Karpas-422 (cell line): ENCODE measurements at regions not wholly inside any gene's neighbourhood (a gene's known extent, or its start where the extent isn't known, plus 50 kb on each side); places are given as distances from the start of the nearest gene placed in this dataset.

ENCODE experiments used
- DNase-seq: peaks from one replicate; pipeline ENCODE4 v3.0.0-alpha.2; 2015
- H2AFZ ChIP-seq: fragments of 200-600 bp; sonication (generic); 2 replicates; pipeline ENCODE4 v1.6.1; 2014; ENCODE audit warnings: antibody characterized with exemption, low read length, mixed read lengths
- H3K27ac ChIP-seq: fragments of 200-600 bp; sonication (generic); 2 replicates; pipeline ENCODE4 v1.5.1; 2014; ENCODE audit warnings: mild to moderate bottlenecking, low read length, moderate library complexity
- H3K27me3 ChIP-seq: fragments of 200-600 bp; sonication (generic); 2 replicates; pipeline ENCODE4 v1.6.1; 2014; ENCODE audit warnings: low read length, mixed read lengths
- H3K36me3 ChIP-seq: fragments of 200-600 bp; sonication (generic); 2 replicates; pipeline ENCODE4 v1.6.1; 2014; ENCODE audit warnings: low read length, mixed read lengths; ENCODE audit not compliant: insufficient read depth
- H3K4me1 ChIP-seq: fragments of 200-600 bp; sonication (generic); 2 replicates; pipeline ENCODE4 v1.6.1; 2014; ENCODE audit warnings: mild to moderate bottlenecking, low read length, mixed read lengths
- H3K4me2 ChIP-seq: fragments of 200-600 bp; sonication (generic); 2 replicates; pipeline ENCODE4 v1.6.1; 2014; ENCODE audit warnings: low read length, low read depth, mild to moderate bottlenecking; ENCODE audit not compliant: poor library complexity, severe bottlenecking
- H3K4me3 ChIP-seq: fragments of 200-600 bp; sonication (generic); 2 replicates; pipeline ENCODE4 v1.5.1; 2014; ENCODE audit warnings: mild to moderate bottlenecking, antibody characterized with exemption, low read length, mixed read lengths
- H3K79me2 ChIP-seq: fragments of 200-600 bp; sonication (generic); 2 replicates; pipeline ENCODE4 v1.6.1; 2014; ENCODE audit warnings: mild to moderate bottlenecking, low read length, mixed read lengths
- H3K9ac ChIP-seq: fragments of 200-600 bp; sonication (generic); 2 replicates; pipeline ENCODE4 v1.6.0; 2014; ENCODE audit warnings: low read length
- H3K9me2 ChIP-seq: fragments of 200-600 bp; sonication (generic), shearing (Covaris generic); replicated peaks from 2 replicates; pipeline ENCODE4 v1.6.0; 2014; ENCODE audit warnings: mild to moderate bottlenecking, low read length, moderate library complexity; ENCODE audit not compliant: insufficient read depth
- H3K9me3 ChIP-seq: fragments of 300-700, 200-600 bp; sonication (generic); 2 replicates; pipeline ENCODE4 v1.6.1; 2014; ENCODE audit warnings: low read length, mixed read lengths
- H4K20me1 ChIP-seq: fragments of 200-600 bp; sonication (generic); 2 replicates; pipeline ENCODE4 v1.6.1; 2014; ENCODE audit warnings: mild to moderate bottlenecking, antibody characterized with exemption, low read length, low read depth; ENCODE audit not compliant: insufficient read depth

DNA sequence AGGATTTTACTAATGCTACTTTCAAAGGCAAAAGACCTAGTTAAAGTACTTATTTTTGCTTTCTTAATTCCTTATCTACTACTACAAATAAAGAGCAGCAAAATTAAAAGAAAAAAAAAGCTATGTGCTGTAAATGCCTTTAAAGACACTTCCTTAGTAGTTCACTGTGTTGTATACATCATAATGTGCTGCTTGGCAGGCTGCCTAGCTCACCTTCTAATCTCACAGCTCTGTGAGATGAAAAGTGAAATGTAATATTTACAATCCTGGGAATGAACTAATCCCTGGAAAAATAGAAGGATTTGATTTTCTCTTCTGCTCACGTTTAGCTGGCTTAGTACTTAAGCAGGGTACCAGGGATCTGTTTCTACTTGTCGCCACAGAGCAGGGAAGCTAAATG is 184.4 kb upstream of the ALG10B start:
- H3K9me2 ChIP-seq, result no peaks in the 10 kb centered on the region
- no peak for DNase-seq
- no peak overlapping the region for H3K4me2 ChIP-seq
- H3K27ac ChIP-seq, result no peak overlapping the region
- no peaks in the 10 kb centered on the region for H3K79me2 ChIP-seq
- no peak overlapping the region for H3K4me3 ChIP-seq
- H3K36me3 ChIP-seq, result no peaks in the 10 kb centered on the region
- no peak overlapping the region for H2AFZ ChIP-seq
- no peaks in the 10 kb centered on the region for H3K4me1 ChIP-seq
- H4K20me1 ChIP-seq, result no peaks in the 10 kb centered on the region
- H3K9ac ChIP-seq, result no peak overlapping the region
- no peaks in the 10 kb centered on the region for H3K9me3 ChIP-seq
- no peaks in the 10 kb centered on the region for H3K27me3 ChIP-seq

DNA sequence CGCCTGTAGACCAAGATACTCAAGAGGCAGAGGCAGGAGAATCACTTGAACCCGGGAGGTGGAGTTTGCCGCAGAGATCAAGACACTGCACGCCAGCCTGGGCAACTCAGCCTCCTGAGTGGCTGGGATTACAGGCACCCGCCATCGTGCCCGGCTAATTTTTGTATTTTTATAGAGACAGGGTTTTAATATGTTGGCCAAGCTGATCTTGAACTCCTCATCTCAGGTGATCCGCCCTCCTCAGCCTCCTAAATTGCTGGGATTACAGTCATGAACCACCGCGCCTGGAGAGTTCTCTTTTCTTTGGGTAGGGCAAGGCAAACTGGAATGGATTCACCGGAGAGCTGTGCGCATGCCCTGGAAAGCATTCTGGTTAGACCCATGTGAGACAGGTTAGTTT is 179.3 kb upstream of the ALG10B start:
- Histone ChIP-seq H3K4me3 (no peak overlapping the region), H3K4me1 (no peaks in the 10 kb centered on the region), H4K20me1 (no peaks in the 10 kb centered on the region), H3K9me2 (no peaks in the 10 kb centered on the region), H3K79me2 (no peaks in the 10 kb centered on the region), H3K27ac (no peak overlapping the region), H3K27me3 (no peaks in the 10 kb centered on the region), H3K9me3 (no peaks in the 10 kb centered on the region), H3K4me2 (no peak overlapping the region), H2AFZ (no peak overlapping the region), H3K36me3 (no peaks in the 10 kb centered on the region), H3K9ac (no peak overlapping the region)
- no peak for DNase-seq

DNA sequence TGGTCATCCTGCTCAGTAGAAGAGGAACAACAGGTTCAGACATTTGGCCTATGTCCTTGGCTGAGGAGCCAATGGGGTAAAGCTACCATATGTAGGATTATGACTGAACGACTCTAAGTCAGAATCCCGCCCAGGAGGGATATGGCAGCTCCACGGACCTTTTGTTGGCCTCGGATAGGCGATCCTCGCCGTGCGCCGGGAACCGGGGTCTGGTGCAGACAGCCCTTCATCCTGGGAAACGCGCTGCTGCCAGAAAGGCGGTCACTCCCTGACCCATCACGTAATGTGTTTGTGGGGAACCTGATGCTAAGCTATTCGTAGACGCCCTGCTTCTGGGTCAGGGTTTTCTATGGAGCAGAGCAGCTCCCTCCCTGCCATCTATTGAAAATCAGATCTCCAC is 178.9 kb upstream of the ALG10B start:
- no peak overlapping the region for H3K4me3 ChIP-seq

GRCh38 chr12:38138225-38139221 is 178.1 kb upstream of the ALG10B start:
- peak; percentile 86 for DNase-seq
- Histone ChIP-seq H3K4me3 (no peak overlapping the region), H3K79me2 (no peaks in the 10 kb centered on the region)

More for the DNA sequence above, 178.9 kb upstream of the ALG10B start:
- Histone ChIP-seq H3K79me2 (no peaks in the 10 kb centered on the region), H3K4me2 (no peak overlapping the region), H3K9me3 (no peaks in the 10 kb centered on the region), H3K36me3 (no peaks in the 10 kb centered on the region), H4K20me1 (no peaks in the 10 kb centered on the region), H3K9ac (no peak overlapping the region), H3K4me1 (no peaks in the 10 kb centered on the region), H2AFZ (no peak overlapping the region), H3K27ac (no peak overlapping the region), H3K9me2 (no peaks in the 10 kb centered on the region), H3K27me3 (no peaks in the 10 kb centered on the region)
- no peak for DNase-seq

GRCh38 chr12:38139456-38139855 is 177.1 kb upstream of the ALG10B start:
- no peaks in the 10 kb centered on the region for H3K36me3 ChIP-seq
- no peak overlapping the region for H3K9ac ChIP-seq
- H3K79me2 ChIP-seq, result no peaks in the 10 kb centered on the region
- no peaks in the 10 kb centered on the region for H3K4me1 ChIP-seq
- no peak for DNase-seq
- no peaks in the 10 kb centered on the region for H3K9me3 ChIP-seq
- no peaks in the 10 kb centered on the region for H3K27me3 ChIP-seq
- H3K9me2 ChIP-seq, result no peaks in the 10 kb centered on the region
- H3K27ac ChIP-seq, result no peak overlapping the region
- no peaks in the 10 kb centered on the region for H4K20me1 ChIP-seq
- no peak overlapping the region for H2AFZ ChIP-seq
- H3K4me2 ChIP-seq, result no peak overlapping the region
- no peak overlapping the region for H3K4me3 ChIP-seq

More at GRCh38 chr12:38138225-38139221, 178.1 kb upstream of the ALG10B start:
- no peaks in the 10 kb centered on the region for H3K27me3 ChIP-seq
- no peaks in the 10 kb centered on the region for H3K9me2 ChIP-seq
- H4K20me1 ChIP-seq, result no peaks in the 10 kb centered on the region
- no peak overlapping the region for H3K9ac ChIP-seq
- H3K4me2 ChIP-seq, result no peak overlapping the region
- H3K9me3 ChIP-seq, result no peaks in the 10 kb centered on the region
- no peaks in the 10 kb centered on the region for H3K36me3 ChIP-seq
- H3K27ac ChIP-seq, result no peak overlapping the region
- H2AFZ ChIP-seq, result no peak overlapping the region
- H3K4me1 ChIP-seq, result no peaks in the 10 kb centered on the region

DNA sequence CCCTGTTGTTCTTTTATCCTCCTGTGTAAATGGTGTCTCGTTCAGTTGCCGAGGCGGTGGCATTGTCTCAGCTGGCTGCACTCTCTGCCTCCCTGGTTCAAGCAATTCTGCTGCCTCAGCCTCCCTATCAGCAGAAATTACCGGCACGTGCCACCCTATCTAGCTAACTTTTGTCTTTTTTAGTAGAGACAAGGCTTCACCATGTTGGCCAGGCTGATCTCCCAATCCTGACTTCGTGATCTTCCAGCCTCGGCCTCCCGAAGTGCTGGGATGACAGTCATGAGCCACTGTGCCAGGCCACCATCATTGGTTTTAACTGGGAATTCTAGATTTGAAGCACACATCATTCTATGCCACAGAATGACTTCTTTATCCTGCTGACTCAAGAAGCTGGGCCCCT is 175.3 kb upstream of the ALG10B start:
- Histone ChIP-seq H3K79me2 (no peaks in the 10 kb centered on the region), H3K4me2 (no peak overlapping the region), H3K4me1 (no peaks in the 10 kb centered on the region), H4K20me1 (no peaks in the 10 kb centered on the region), H2AFZ (0 out of 2 replicates have a peak overlapping the region, but pooled peaks have one; percentile 14), H3K9me2 (no peaks in the 10 kb centered on the region), H3K9me3 (no peaks in the 10 kb centered on the region), H3K36me3 (no peaks in the 10 kb centered on the region), H3K27ac (no peak overlapping the region), H3K4me3 (no peak overlapping the region), H3K9ac (no peak overlapping the region), H3K27me3 (no peaks in the 10 kb centered on the region)
- no peak for DNase-seq

DNA sequence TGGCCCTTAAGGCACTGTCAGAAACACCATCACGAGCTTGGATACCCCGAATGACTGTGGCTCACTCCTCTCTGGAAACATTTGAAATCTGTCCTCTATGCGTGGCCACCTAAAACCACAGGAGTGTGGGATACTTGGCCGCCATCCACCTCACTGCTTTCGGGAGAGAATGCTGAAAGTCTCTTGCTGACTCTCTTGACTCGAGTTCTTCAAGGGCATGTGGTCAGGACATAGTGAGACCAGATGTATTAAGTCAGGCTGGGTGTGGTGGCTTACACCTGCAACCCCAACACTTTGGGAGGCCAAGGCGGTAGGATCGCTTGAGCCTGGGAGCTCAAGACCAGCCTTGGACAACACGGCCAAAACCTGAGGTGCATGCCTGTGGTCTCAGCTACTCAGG is 174.7 kb upstream of the ALG10B start:
- H4K20me1 ChIP-seq, result no peaks in the 10 kb centered on the region
- H3K9ac ChIP-seq, result no peak overlapping the region
- H3K27ac ChIP-seq, result no peak overlapping the region
- H3K4me3 ChIP-seq, result no peak overlapping the region
- H3K36me3 ChIP-seq, result no peaks in the 10 kb centered on the region
- no peaks in the 10 kb centered on the region for H3K79me2 ChIP-seq
- no peaks in the 10 kb centered on the region for H3K9me3 ChIP-seq
- no peaks in the 10 kb centered on the region for H3K27me3 ChIP-seq
- no peaks in the 10 kb centered on the region for H3K9me2 ChIP-seq
- H3K4me1 ChIP-seq, result no peaks in the 10 kb centered on the region
- DNase-seq, result no peak
- H3K4me2 ChIP-seq, result no peak overlapping the region
- 0 out of 2 replicates have a peak overlapping the region, but pooled peaks have one; percentile 14 for H2AFZ ChIP-seq

- H3K27me3 ChIP-seq, result no peaks in the 10 kb centered on the region
- H3K4me2 ChIP-seq, result no peak overlapping the region
- no peak overlapping the region for H3K9ac ChIP-seq
- no peaks in the 10 kb centered on the region for H3K36me3 ChIP-seq
- no peaks in the 10 kb centered on the region for H3K4me1 ChIP-seq
- no peak overlapping the region for H3K4me3 ChIP-seq
- H2AFZ ChIP-seq, result no peak overlapping the region
- DNase-seq, result peak; percentile 56
- H3K9me3 ChIP-seq, result 0 out of 2 replicates have a peak, but pooled peaks cover 2% of the 10 kb centered on the region
- no peaks in the 10 kb centered on the region for H3K79me2 ChIP-seq
- H3K27ac ChIP-seq, result no peak overlapping the region
- no peaks in the 10 kb centered on the region for H4K20me1 ChIP-seq
- H3K9me2 ChIP-seq, result no peaks in the 10 kb centered on the region
Measured at GRCh38 chr12:38142974-38143373, 173.6 kb upstream of the ALG10B start.
